GM12892 (cell line): ENCODE measurements at regions not wholly inside any gene's neighbourhood (a gene's known extent, or its start where the extent isn't known, plus 50 kb on each side); places are given as distances from the start of the nearest gene placed in this dataset.

Experiments used
- DNase-seq: peaks from one replicate; pipeline ENCODE4 v3.0.0; 2011; ENCODE audit not compliant: insufficient read length
- FAIRE-seq: peaks from 2 replicates; lab custom pipeline; 2011; peaks lifted over from hg19 to GRCh38; lab: Jason Lieb, UNC
- POLR2A ChIP-seq: IDR thresholded peaks from 2 replicates; pipeline ENCODE4 v1.6.1; 2011; ENCODE audit warnings: low read depth, low read length, control low read depth
- POLR2AphosphoS5 ChIP-seq: IDR thresholded peaks from 2 replicates; pipeline ENCODE4 v1.6.1; 2011; ENCODE audit warnings: low read depth, low read length, control low read depth
- TAF1 ChIP-seq: IDR thresholded peaks from 2 replicates; pipeline ENCODE4 v1.6.1; 2011; ENCODE audit warnings: low read depth, mild to moderate bottlenecking, control low read depth, low read length, borderline replicate concordance

DNA sequence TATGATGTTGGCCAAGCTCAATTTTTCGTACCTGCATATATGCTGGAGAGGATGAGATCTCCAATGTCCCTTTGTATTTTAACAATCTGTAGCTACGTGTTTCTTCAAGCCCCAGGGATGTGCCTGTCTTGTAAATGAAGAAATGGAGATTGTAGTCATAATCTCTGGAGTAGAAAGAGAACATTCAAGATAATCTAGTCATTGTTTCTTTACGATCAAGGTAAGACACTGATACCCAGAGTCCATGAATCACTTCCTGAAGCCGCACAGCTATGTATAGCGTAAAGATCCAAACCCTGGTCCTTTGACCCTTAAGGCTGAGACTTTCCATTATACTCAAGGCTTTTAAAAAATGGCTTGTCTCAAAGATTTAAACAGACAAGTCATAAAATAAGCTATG lies 205.5 kb downstream of the HS3ST3B1 start:
- FAIRE-seq = no peak
- no peak for TF ChIP-seq POLR2A
- no peak for TF ChIP-seq TAF1
- no peak for TF ChIP-seq POLR2AphosphoS5
- DNase-seq = no peak

- no peak for DNase-seq
- FAIRE-seq = no peak
- TF ChIP-seq POLR2AphosphoS5 (no peak), POLR2A (no peak), TAF1 (no peak)
These were observed 204.7 kb downstream of the HS3ST3B1 start for GRCh38 chr17:14505606-14506005.

GRCh38 chr17:14499976-14500375 lies 199.1 kb downstream of the HS3ST3B1 start:
- DNase-seq (no peak), FAIRE-seq (no peak)
- no peak for TF ChIP-seq POLR2A
- TF ChIP-seq TAF1 = no peak
- no peak for TF ChIP-seq POLR2AphosphoS5

DNA sequence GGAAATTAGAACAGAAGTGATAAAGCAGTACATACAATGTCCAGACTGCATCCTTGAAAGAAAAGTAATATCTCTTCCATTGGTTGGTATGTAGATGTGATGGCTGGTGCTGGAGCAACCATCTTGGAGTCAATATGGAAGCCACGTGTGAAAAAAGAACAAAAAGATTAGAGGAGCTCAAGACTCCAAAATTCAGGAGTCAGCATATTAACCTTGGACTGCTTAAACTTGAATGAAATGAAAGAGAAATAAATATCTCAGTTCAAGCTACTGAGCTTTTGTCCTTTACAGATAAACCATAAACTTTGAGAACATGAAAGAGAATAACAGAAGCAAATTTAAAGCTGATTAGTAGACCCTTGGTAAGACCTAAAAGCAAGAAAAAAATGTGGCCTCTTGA lies 197.9 kb downstream of the HS3ST3B1 start:
- DNase-seq = no peak
- no peak for FAIRE-seq
- no peak for TF ChIP-seq POLR2A
- no peak for TF ChIP-seq TAF1
- no peak for TF ChIP-seq POLR2AphosphoS5

DNA sequence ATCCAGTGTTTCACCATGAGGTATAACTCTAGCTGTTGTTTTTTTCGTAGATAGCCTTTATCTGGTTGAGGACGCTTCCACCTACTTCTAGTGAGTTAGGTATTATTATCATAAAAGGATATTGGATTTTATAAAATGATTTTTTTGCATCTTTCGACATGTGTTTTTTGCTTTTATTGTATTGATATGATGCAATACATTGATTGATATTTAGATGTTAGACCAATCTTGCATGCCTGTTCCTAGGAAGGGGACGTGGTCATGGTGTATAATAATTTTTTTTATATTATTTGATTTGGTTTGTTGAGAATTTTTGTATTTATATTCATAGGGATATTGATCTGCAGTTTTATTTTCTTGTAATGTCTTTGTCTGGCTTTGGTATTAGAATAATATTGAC lies 193.3 kb downstream of the HS3ST3B1 start:
- no peak for DNase-seq
- FAIRE-seq = no peak
- TF ChIP-seq POLR2A (no peak), TAF1 (no peak), POLR2AphosphoS5 (no peak)

GRCh38 chr17:14489986-14490385 lies 189.1 kb downstream of the HS3ST3B1 start:
- no peak for FAIRE-seq
- TF ChIP-seq TAF1 = no peak
- TF ChIP-seq POLR2A = no peak
- DNase-seq = no peak

- TF ChIP-seq POLR2A = no peak
- no peak for TF ChIP-seq TAF1
- TF ChIP-seq POLR2AphosphoS5 = no peak
- no peak for DNase-seq
- no peak for FAIRE-seq
These were observed 188.2 kb downstream of the HS3ST3B1 start for GRCh38 chr17:14488958-14489550.

DNA sequence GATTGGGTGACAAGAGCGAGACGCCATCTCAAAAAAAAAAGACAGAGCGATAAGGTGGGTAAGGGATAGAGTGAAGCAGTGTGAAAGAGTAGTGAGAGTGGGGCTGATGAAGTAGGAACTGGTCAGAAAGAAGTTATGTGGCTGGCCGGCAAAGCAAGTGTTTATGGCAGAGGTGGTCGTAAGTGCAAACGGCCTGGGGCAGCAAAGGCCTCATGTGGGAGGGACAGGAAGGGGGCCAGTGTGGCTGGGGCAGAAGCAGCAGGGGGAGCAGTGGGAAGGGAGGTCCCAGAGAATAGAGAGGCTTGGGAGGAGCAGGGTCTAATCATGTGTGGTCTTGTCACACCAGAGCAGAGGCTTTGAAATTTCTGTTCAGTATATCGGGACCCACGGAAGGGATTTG lies 186.2 kb downstream of the HS3ST3B1 start:
- no peak for TF ChIP-seq POLR2A
- TF ChIP-seq TAF1 = no peak
- no peak for TF ChIP-seq POLR2AphosphoS5
- FAIRE-seq (no peak), DNase-seq (no peak)

- TF ChIP-seq POLR2A (no peak), TAF1 (no peak), POLR2AphosphoS5 (no peak)
- FAIRE-seq = no peak
These were observed 181.8 kb downstream of the HS3ST3B1 start for GRCh38 chr17:14482715-14483114.

DNA sequence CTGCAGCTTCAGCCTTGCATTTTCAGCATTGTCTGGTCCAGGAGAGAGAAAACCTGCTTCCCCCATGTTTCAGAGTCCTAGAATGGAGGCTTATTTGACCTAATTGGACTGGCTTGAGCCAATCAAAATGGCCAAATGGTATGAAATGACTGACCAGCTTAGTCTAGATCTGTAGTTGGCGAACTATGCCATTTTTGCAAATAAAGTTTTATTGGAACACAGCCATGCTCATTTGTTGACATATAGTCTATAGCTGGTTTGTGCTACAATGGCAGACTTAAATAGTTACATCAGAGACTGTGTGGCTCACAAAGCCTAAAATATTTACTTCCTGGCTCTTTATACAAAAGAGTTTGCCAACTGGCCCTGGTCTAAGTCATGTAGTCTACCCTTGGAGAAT lies 180.8 kb downstream of the HS3ST3B1 start:
- TF ChIP-seq TAF1 (no peak), POLR2A (no peak), POLR2AphosphoS5 (no peak)
- no peak for FAIRE-seq
- no peak for DNase-seq

More at GRCh38 chr17:14482715-14483114, 181.8 kb downstream of the HS3ST3B1 start:
- no peak for DNase-seq

GRCh38 chr17:14474591-14474990 lies 173.7 kb downstream of the HS3ST3B1 start:
- no peak for TF ChIP-seq POLR2AphosphoS5
- no peak for TF ChIP-seq TAF1
- TF ChIP-seq POLR2A = no peak
- DNase-seq (no peak), FAIRE-seq (no peak)

- DNase-seq (no peak), FAIRE-seq (no peak)
These were observed 170.2 kb downstream of the HS3ST3B1 start for GRCh38 chr17:14471052-14471451.

DNA sequence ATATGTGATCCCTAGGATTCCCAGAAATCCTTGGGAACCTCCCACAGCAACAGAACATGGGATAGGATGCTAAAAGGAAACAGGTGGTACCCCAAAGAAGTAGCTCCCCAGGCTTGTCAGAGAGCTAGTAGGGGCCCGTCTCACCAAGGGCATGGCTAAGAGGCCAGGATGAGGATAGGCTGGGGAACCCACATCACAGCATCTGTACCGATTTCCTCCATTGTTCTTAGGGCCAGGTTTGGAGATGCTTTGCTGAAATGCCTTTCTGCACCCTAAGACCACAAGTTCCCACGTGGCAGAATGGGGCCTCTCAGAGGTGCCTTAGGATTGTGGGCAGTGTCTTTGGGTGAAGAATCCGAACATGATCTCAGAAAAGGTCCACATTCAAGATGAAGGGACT lies 169.5 kb downstream of the HS3ST3B1 start:
- DNase-seq (no peak), FAIRE-seq (no peak)
- TF ChIP-seq POLR2A (no peak), POLR2AphosphoS5 (no peak), TAF1 (no peak)

More at GRCh38 chr17:14471052-14471451, 170.2 kb downstream of the HS3ST3B1 start:
- TF ChIP-seq TAF1 = no peak
- TF ChIP-seq POLR2AphosphoS5 = no peak
- no peak for TF ChIP-seq POLR2A
